Trophoblast cell (in vitro differentiated cells and primary cell): ENCODE measurements at regions not wholly inside any gene's neighbourhood (a gene's known extent, or its start where the extent isn't known, plus 50 kb on each side); places are given as distances from the start of the nearest gene placed in this dataset.

Experiments
- DNase-seq, 2 donors: peaks; one replicate each; pipeline ENCODE4 v3.0.0-alpha.2; 2016
- H2AFZ ChIP-seq: 2 replicates; pipeline ENCODE4 v1.6.1; 2013; ENCODE audit warnings: low read length, moderate library complexity, mild to moderate bottlenecking; ENCODE audit not compliant: insufficient read depth, poor library complexity
- H2AK5ac ChIP-seq: 2 replicates; pipeline ENCODE4 v1.6.1; 2013; ENCODE audit warnings: mild to moderate bottlenecking, low read length
- H2BK120ac ChIP-seq: 2 replicates; pipeline ENCODE4 v1.6.1; 2013; ENCODE audit warnings: low read length, mild to moderate bottlenecking, moderate library complexity; ENCODE audit not compliant: insufficient read depth, poor library complexity
- H2BK12ac ChIP-seq: 2 replicates; pipeline ENCODE4 v1.6.1; 2013; ENCODE audit warnings: mild to moderate bottlenecking, low read length, moderate library complexity
- H2BK5ac ChIP-seq: 2 replicates; pipeline ENCODE4 v1.6.1; 2013; ENCODE audit warnings: low read length, low read depth, moderate library complexity, mild to moderate bottlenecking; ENCODE audit not compliant: poor library complexity
- H3K14ac ChIP-seq: 2 replicates; pipeline ENCODE4 v1.6.1; 2013; ENCODE audit warnings: mild to moderate bottlenecking, low read length
- H3K18ac ChIP-seq: 2 replicates; pipeline ENCODE4 v1.6.1; 2013; ENCODE audit warnings: mild to moderate bottlenecking, low read length
- H3K23ac ChIP-seq: 2 replicates; pipeline ENCODE4 v1.6.1; 2013; ENCODE audit warnings: low read length
- H3K27ac ChIP-seq: 2 replicates; pipeline ENCODE4 v1.5.1; 2013; ENCODE audit warnings: low read depth, mild to moderate bottlenecking, inconsistent platforms, low read length, moderate library complexity
- H3K27me3 ChIP-seq: 2 replicates; pipeline ENCODE4 v1.6.1; 2013; ENCODE audit warnings: inconsistent platforms, mild to moderate bottlenecking, low read length, moderate library complexity; ENCODE audit not compliant: insufficient read depth
- H3K36me3 ChIP-seq, 2 experiments: 1 replicate in 1 of 2; 2 replicates in 1 of 2; pipeline ENCODE4 v1.6.1; 2013; ENCODE audit warnings: low read length in 2 of 2, mild to moderate bottlenecking in 2 of 2, moderate library complexity in 1 of 2; ENCODE audit not compliant: insufficient read depth in 2 of 2, control insufficient read depth in 1 of 2
- H3K4ac ChIP-seq: 2 replicates; pipeline ENCODE4 v1.6.1; 2013; ENCODE audit warnings: low read depth, mild to moderate bottlenecking, low read length, moderate library complexity
- H3K4me1 ChIP-seq, 2 experiments: 1 replicate in 1 of 2; 2 replicates in 1 of 2; pipeline ENCODE4 v1.6.1; 2013; ENCODE audit warnings: low read length in 2 of 2, mild to moderate bottlenecking in 2 of 2, moderate library complexity in 1 of 2; ENCODE audit not compliant: insufficient read depth in 2 of 2, control insufficient read depth in 1 of 2
- H3K4me2 ChIP-seq: 2 replicates; pipeline ENCODE4 v1.6.1; 2013; ENCODE audit warnings: inconsistent platforms, mild to moderate bottlenecking, low read length, moderate library complexity
- H3K4me3 ChIP-seq: 2 replicates; pipeline ENCODE4 v1.5.1; 2013; ENCODE audit warnings: mild to moderate bottlenecking, low read depth, low read length, inconsistent platforms
- H3K79me1 ChIP-seq: one replicate; pipeline ENCODE4 v1.6.1; 2013; ENCODE audit warnings: low read length
- H3K79me2 ChIP-seq: 2 replicates; pipeline ENCODE4 v1.6.1; 2013; ENCODE audit warnings: low read length, mild to moderate bottlenecking; ENCODE audit not compliant: control insufficient read depth, insufficient read depth, poor library complexity
- H3K9ac ChIP-seq: 2 replicates; pipeline ENCODE4 v1.6.1; 2013; ENCODE audit warnings: mild to moderate bottlenecking, low read length
- H3K9me3 ChIP-seq: 2 replicates; pipeline ENCODE4 v1.6.1; 2013; ENCODE audit warnings: low read depth, mild to moderate bottlenecking, control low read depth, inconsistent platforms, low read length; ENCODE audit not compliant: insufficient read depth
- H4K12ac ChIP-seq: 2 replicates; pipeline ENCODE4 v1.6.1; 2013; ENCODE audit warnings: low read depth, mild to moderate bottlenecking, low read length, moderate library complexity
- H4K8ac ChIP-seq: 2 replicates; pipeline ENCODE4 v1.6.1; 2013; ENCODE audit warnings: low read depth, mild to moderate bottlenecking, low read length, moderate library complexity
- H4K91ac ChIP-seq: one replicate; pipeline ENCODE4 v1.6.1; 2013; ENCODE audit warnings: low read depth, mild to moderate bottlenecking, low read length, moderate library complexity
- WGBS: extraction: QIAGEN DNeasy Blood & Tissue Kit; methylation state at CpG from one replicate; pipeline ENCODE4 v1.1.7; 2013; ENCODE audit warnings: missing lambda C conversion rate; ENCODE audit not compliant: insufficient read length, insufficient coverage; ENCODE audit errors: extremely low coverage; 5-methylcytosine and 5-hydroxymethylcytosine counted together

DNA sequence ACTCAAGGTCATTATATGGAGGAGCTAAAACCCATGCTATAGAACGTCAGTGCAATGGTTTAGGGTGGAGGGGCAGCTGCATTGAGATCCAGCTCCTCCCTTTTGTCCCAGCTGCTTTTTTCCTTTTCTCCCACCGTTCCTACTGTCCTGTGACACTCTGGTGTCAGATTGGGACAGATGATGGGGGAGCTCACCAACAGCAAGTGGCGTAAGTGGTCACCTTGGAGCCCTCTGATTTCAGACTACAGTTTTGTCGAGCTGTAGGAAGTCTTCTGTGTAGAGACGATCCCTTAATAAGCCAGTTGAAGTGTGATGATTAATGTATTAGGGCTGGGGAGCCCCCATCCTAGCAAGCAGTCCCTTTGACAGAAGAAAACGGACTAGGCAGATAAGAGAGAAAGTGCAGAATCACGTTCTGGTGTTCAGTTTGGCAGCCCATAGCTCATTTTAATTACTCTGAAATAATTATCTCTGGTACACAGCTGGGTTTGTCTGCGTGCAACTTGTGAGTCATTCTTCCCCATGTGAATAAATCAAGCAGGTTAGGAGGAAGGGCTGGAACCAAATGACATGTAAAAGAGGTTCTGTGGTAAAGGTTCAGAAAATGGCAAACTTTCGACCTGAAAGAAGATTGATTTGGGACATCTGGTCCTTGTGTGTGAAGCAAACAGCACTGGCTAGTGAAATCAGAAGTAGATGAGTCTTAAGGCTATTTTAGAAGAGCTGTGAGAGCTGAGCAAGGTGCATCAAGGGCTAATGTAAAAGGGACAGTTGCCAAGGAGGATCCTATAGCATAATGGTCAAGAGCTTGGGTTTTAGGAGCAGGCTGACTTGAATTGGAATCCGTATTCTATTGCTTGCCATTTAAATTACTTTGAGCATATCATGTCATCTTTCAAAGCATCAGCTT is 241.4 kb downstream of the EDEM1 start:
- H3K23ac ChIP-seq = no peak overlapping the region
- no peaks in the 10 kb centered on the region for H3K79me2 ChIP-seq
- H4K8ac ChIP-seq = no peak overlapping the region
- no peak overlapping the region for H3K4ac ChIP-seq
- no peaks in the 10 kb centered on the region for H3K4me1 ChIP-seq
- no peak overlapping the region for H3K27ac ChIP-seq
- no peak overlapping the region for H4K91ac ChIP-seq
- H2BK120ac ChIP-seq = no peak overlapping the region
- no peak overlapping the region for H2AFZ ChIP-seq
- H2BK12ac ChIP-seq = no peak overlapping the region
- H3K79me1 ChIP-seq = no peaks in the 10 kb centered on the region
- no peak overlapping the region for H3K4me3 ChIP-seq
- no peak overlapping the region for H3K14ac ChIP-seq
- H4K12ac ChIP-seq = no peak overlapping the region
- no peak overlapping the region for H3K9ac ChIP-seq
- H2BK5ac ChIP-seq = no peak overlapping the region
- no peak overlapping the region for H3K4me2 ChIP-seq
- no peak overlapping the region for H2AK5ac ChIP-seq
- H3K9me3 ChIP-seq = no peaks in the 10 kb centered on the region
- no peaks in the 10 kb centered on the region for H3K27me3 ChIP-seq
- no peak for DNase-seq
- H3K36me3 ChIP-seq = no peaks in the 10 kb centered on the region
- H3K18ac ChIP-seq = no peak overlapping the region
- WGBS = no CpG with 5 or more reads among the region's 10 CpGs

- no peaks in the 10 kb centered on the region for H3K4me1 ChIP-seq
- H3K14ac ChIP-seq = no peak overlapping the region
- no peak overlapping the region for H2AK5ac ChIP-seq
- no peak overlapping the region for H2BK12ac ChIP-seq
- no peak overlapping the region for H2BK120ac ChIP-seq
- no peak for DNase-seq
- H4K12ac ChIP-seq = no peak overlapping the region
- no peak overlapping the region for H4K8ac ChIP-seq
- no peaks in the 10 kb centered on the region for H3K79me2 ChIP-seq
- H3K4me2 ChIP-seq = no peak overlapping the region
- no peak overlapping the region for H3K9ac ChIP-seq
- H3K18ac ChIP-seq = no peak overlapping the region
- H3K23ac ChIP-seq = no peak overlapping the region
- no peak overlapping the region for H3K27ac ChIP-seq
- H3K27me3 ChIP-seq = no peaks in the 10 kb centered on the region
- no peaks in the 10 kb centered on the region for H3K36me3 ChIP-seq
- no peak overlapping the region for H4K91ac ChIP-seq
- H2AFZ ChIP-seq = no peak overlapping the region
- H3K4me3 ChIP-seq = no peak overlapping the region
- H3K79me1 ChIP-seq = no peaks in the 10 kb centered on the region
- no peaks in the 10 kb centered on the region for H3K9me3 ChIP-seq
- H2BK5ac ChIP-seq = no peak overlapping the region
- no peak overlapping the region for H3K4ac ChIP-seq
Measured at GRCh38 chr3:5429517-5429890, 242.0 kb downstream of the EDEM1 start.

- no peak overlapping the region for H2BK5ac ChIP-seq
- no CpG with 5 or more reads among the region's 1 CpG for WGBS
- no peak overlapping the region for H4K12ac ChIP-seq
- no peak overlapping the region for H2BK120ac ChIP-seq
- no peak overlapping the region for H2BK12ac ChIP-seq
- H3K18ac ChIP-seq = no peak overlapping the region
- H3K4me3 ChIP-seq = no peak overlapping the region
- no peak overlapping the region for H3K23ac ChIP-seq
- H2AK5ac ChIP-seq = no peak overlapping the region
- H3K14ac ChIP-seq = no peak overlapping the region
- H3K36me3 ChIP-seq = no peaks in the 10 kb centered on the region
- no peaks in the 10 kb centered on the region for H3K79me2 ChIP-seq
- H3K4ac ChIP-seq = no peak overlapping the region
- no peak overlapping the region for H4K8ac ChIP-seq
- no peaks in the 10 kb centered on the region for H3K27me3 ChIP-seq
- no peak overlapping the region for H2AFZ ChIP-seq
- no peaks in the 10 kb centered on the region for H3K9me3 ChIP-seq
- DNase-seq = no peak
- H3K9ac ChIP-seq = no peak overlapping the region
- H3K4me1 ChIP-seq = no peaks in the 10 kb centered on the region
- H3K27ac ChIP-seq = no peak overlapping the region
- no peaks in the 10 kb centered on the region for H3K79me1 ChIP-seq
- H4K91ac ChIP-seq = no peak overlapping the region
- H3K4me2 ChIP-seq = no peak overlapping the region
Measured at GRCh38 chr3:5430701-5431100, 243.2 kb downstream of the EDEM1 start.

- Histone ChIP-seq H2BK12ac (no peak overlapping the region), H3K23ac (no peak overlapping the region)
- WGBS = no CpG with 5 or more reads among the region's 4 CpGs
Measured at GRCh38 chr3:5431146-5431545, 243.6 kb downstream of the EDEM1 start.

More at GRCh38 chr3:5431146-5431545, 243.6 kb downstream of the EDEM1 start:
- Histone ChIP-seq H3K4me1 (no peaks in the 10 kb centered on the region), H3K18ac (no peak overlapping the region), H3K9ac (no peak overlapping the region), H2AFZ (no peak overlapping the region), H2BK5ac (no peak overlapping the region), H3K4me2 (no peak overlapping the region), H4K8ac (no peak overlapping the region), H3K79me1 (no peaks in the 10 kb centered on the region), H3K27me3 (no peaks in the 10 kb centered on the region), H3K27ac (no peak overlapping the region), H2BK120ac (no peak overlapping the region), H3K14ac (no peak overlapping the region), H3K4me3 (no peak overlapping the region), H3K36me3 (no peaks in the 10 kb centered on the region), H4K12ac (no peak overlapping the region), H3K4ac (no peak overlapping the region), H4K91ac (no peak overlapping the region), H3K79me2 (no peaks in the 10 kb centered on the region), H3K9me3 (no peaks in the 10 kb centered on the region), H2AK5ac (no peak overlapping the region)
- DNase-seq = no peak
